WTC11 (cell line): ENCODE measurements at regions not wholly inside any gene's neighbourhood (a gene's known extent, or its start where the extent isn't known, plus 50 kb on each side); places are given as distances from the start of the nearest gene placed in this dataset.

ENCODE experiments used
- FOXJ3 ChIP-seq: sonication (generic); formaldehyde crosslinking; IDR thresholded peaks from 2 replicates; pipeline ENCODE4 v1.9.0; 2021; ENCODE audit warnings: missing genetic modification reagents, mild to moderate bottlenecking, borderline replicate concordance
- JUN ChIP-seq: sonication (generic); formaldehyde crosslinking; IDR thresholded peaks from 2 replicates; pipeline ENCODE4 v1.8.0; 2023; ENCODE audit warnings: mild to moderate bottlenecking, missing genetic modification reagents
- NR3C1 ChIP-seq: sonication (generic); formaldehyde crosslinking; conservative IDR thresholded peaks from 2 replicates; pipeline ENCODE4 v1.8.1; 2023; ENCODE audit warnings: low read depth, mild to moderate bottlenecking, missing genetic modification reagents
- RELA ChIP-seq: sonication (generic); formaldehyde crosslinking; IDR thresholded peaks from 2 replicates; pipeline ENCODE4 v1.8.1; 2022; ENCODE audit warnings: missing genetic modification reagents, mild to moderate bottlenecking, borderline replicate concordance
- RORB ChIP-seq: fragments of 250-450 bp; sonication (Bioruptor Pico); IDR thresholded peaks from 2 replicates; pipeline ENCODE4 v1.9.0; 2021; ENCODE audit warnings: mild to moderate bottlenecking
- ZNF121 ChIP-seq: sonication (generic); formaldehyde crosslinking; IDR thresholded peaks from 2 replicates; pipeline ENCODE4 v1.8.0; 2023; ENCODE audit warnings: missing genetic modification reagents
- ZNF416 ChIP-seq: fragments of 250-450 bp; sonication (Bioruptor Pico); IDR thresholded peaks from 2 replicates; pipeline ENCODE4 v1.9.0; 2021; ENCODE audit warnings: mild to moderate bottlenecking, inconsistent platforms
- TF ChIP-seq, protein P1 (sequence below): fragments of 200-600 bp; IDR thresholded peaks from 2 replicates; pipeline ENCODE4 v1.8.0; 2022; ENCODE audit warnings: antibody characterized with exemption
- TF ChIP-seq, protein P2 (sequence below): sonication (generic); formaldehyde crosslinking; IDR thresholded peaks from 2 replicates; pipeline ENCODE4 v1.8.0; 2022; ENCODE audit warnings: missing genetic modification reagents
- TF ChIP-seq, protein P3 (sequence below): sonication (generic); formaldehyde crosslinking; IDR thresholded peaks from 2 replicates; pipeline ENCODE4 v1.8.0; 2023; ENCODE audit warnings: missing genetic modification reagents
- TF ChIP-seq, protein P4 (sequence below): sonication (generic); formaldehyde crosslinking; IDR thresholded peaks from 2 replicates; pipeline ENCODE4 v1.8.0; 2022; ENCODE audit warnings: mild to moderate bottlenecking, missing genetic modification reagents
- TF ChIP-seq, protein P5 (sequence below): sonication (generic); formaldehyde crosslinking; conservative IDR thresholded peaks from 2 replicates; pipeline ENCODE4 v1.8.1; 2022; ENCODE audit warnings: mild to moderate bottlenecking, missing genetic modification reagents

DNA sequence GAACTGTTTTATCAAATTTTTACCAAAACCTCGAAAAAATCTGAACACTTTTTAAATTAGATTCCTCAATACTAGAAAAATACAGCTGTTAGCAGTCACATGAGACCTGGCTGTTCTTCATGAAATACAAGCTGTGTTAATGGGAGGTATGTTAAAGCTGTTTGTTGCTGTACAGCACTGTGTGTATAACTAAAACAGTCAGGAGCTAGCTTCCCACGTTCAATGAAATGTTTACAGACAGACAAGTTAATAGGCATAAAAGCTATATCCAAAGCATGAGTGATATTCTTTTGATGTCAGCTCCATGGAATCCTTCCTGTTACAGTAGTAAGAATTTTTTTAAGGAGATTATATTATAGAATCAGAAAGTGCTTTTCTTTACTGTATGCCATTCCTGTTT, 223.2 kb upstream of the FOXD3 start:
- no peak for TF ChIP-seq RELA
- no peak for TF ChIP-seq FOXJ3 (CRISPR knock-in tag)
- TF ChIP-seq, protein P1, sequence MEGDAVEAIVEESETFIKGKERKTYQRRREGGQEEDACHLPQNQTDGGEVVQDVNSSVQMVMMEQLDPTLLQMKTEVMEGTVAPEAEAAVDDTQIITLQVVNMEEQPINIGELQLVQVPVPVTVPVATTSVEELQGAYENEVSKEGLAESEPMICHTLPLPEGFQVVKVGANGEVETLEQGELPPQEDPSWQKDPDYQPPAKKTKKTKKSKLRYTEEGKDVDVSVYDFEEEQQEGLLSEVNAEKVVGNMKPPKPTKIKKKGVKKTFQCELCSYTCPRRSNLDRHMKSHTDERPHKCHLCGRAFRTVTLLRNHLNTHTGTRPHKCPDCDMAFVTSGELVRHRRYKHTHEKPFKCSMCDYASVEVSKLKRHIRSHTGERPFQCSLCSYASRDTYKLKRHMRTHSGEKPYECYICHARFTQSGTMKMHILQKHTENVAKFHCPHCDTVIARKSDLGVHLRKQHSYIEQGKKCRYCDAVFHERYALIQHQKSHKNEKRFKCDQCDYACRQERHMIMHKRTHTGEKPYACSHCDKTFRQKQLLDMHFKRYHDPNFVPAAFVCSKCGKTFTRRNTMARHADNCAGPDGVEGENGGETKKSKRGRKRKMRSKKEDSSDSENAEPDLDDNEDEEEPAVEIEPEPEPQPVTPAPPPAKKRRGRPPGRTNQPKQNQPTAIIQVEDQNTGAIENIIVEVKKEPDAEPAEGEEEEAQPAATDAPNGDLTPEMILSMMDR, result no peak
- TF ChIP-seq ZNF416, result no peak
- TF ChIP-seq, protein P2, sequence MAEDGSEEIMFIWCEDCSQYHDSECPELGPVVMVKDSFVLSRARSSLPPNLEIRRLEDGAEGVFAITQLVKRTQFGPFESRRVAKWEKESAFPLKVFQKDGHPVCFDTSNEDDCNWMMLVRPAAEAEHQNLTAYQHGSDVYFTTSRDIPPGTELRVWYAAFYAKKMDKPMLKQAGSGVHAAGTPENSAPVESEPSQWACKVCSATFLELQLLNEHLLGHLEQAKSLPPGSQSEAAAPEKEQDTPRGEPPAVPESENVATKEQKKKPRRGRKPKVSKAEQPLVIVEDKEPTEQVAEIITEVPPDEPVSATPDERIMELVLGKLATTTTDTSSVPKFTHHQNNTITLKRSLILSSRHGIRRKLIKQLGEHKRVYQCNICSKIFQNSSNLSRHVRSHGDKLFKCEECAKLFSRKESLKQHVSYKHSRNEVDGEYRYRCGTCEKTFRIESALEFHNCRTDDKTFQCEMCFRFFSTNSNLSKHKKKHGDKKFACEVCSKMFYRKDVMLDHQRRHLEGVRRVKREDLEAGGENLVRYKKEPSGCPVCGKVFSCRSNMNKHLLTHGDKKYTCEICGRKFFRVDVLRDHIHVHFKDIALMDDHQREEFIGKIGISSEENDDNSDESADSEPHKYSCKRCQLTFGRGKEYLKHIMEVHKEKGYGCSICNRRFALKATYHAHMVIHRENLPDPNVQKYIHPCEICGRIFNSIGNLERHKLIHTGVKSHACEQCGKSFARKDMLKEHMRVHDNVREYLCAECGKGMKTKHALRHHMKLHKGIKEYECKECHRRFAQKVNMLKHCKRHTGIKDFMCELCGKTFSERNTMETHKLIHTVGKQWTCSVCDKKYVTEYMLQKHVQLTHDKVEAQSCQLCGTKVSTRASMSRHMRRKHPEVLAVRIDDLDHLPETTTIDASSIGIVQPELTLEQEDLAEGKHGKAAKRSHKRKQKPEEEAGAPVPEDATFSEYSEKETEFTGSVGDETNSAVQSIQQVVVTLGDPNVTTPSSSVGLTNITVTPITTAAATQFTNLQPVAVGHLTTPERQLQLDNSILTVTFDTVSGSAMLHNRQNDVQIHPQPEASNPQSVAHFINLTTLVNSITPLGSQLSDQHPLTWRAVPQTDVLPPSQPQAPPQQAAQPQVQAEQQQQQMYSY (CRISPR knock-in tag), result no peak
- TF ChIP-seq RORB (CRISPR knock-in tag), result no peak
- TF ChIP-seq, protein P3, sequence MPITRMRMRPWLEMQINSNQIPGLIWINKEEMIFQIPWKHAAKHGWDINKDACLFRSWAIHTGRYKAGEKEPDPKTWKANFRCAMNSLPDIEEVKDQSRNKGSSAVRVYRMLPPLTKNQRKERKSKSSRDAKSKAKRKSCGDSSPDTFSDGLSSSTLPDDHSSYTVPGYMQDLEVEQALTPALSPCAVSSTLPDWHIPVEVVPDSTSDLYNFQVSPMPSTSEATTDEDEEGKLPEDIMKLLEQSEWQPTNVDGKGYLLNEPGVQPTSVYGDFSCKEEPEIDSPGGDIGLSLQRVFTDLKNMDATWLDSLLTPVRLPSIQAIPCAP, result no peak
- no peak for TF ChIP-seq NR3C1
- TF ChIP-seq, protein P4, sequence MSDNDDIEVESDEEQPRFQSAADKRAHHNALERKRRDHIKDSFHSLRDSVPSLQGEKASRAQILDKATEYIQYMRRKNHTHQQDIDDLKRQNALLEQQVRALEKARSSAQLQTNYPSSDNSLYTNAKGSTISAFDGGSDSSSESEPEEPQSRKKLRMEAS (CRISPR knock-in tag), result no peak
- TF ChIP-seq, protein P5, sequence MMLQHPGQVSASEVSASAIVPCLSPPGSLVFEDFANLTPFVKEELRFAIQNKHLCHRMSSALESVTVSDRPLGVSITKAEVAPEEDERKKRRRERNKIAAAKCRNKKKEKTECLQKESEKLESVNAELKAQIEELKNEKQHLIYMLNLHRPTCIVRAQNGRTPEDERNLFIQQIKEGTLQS (CRISPR knock-in tag), result no peak
- TF ChIP-seq ZNF121 (CRISPR knock-in tag), result no peak
- no peak for TF ChIP-seq JUN (CRISPR knock-in tag)
